Neural progenitor cell (in vitro differentiated cells): ENCODE measurements at regions not wholly inside any gene's neighbourhood (a gene's known extent, or its start where the extent isn't known, plus 50 kb on each side); places are given as distances from the start of the nearest gene placed in this dataset.

Experiments used
- DNase-seq: peaks from one replicate; pipeline ENCODE4 v3.0.0-alpha.2; 2016; ENCODE audit warnings: low spot score
- H2AFZ ChIP-seq: fragments of 200-600 bp; sonication (generic); replicated peaks from 2 replicates; pipeline ENCODE4 v1.6.1; 2016; ENCODE audit warnings: antibody characterized with exemption
- H3F3A ChIP-seq: fragments of 200-600 bp; sonication (generic); 2 replicates; pipeline ENCODE4 v1.6.1; 2016; ENCODE audit warnings: antibody characterized with exemption, low read depth
- H3K27ac ChIP-seq: fragments of 200-600 bp; sonication (generic); 2 replicates; pipeline ENCODE4 v1.5.1; 2016; ENCODE audit warnings: mild to moderate bottlenecking
- H3K27me3 ChIP-seq: fragments of 200-600 bp; sonication (generic); 2 replicates; pipeline ENCODE4 v1.6.1; 2016; ENCODE audit warnings: mild to moderate bottlenecking, moderate library complexity
- H3K36me3 ChIP-seq: fragments of 200-600 bp; sonication (generic); 2 replicates; pipeline ENCODE4 v1.5.1; 2016
- H3K4me1 ChIP-seq: fragments of 200-600 bp; sonication (generic); 2 replicates; pipeline ENCODE4 v1.6.1; 2016; ENCODE audit warnings: mixed run types
- H3K4me2 ChIP-seq: fragments of 200-600 bp; sonication (generic); 2 replicates; pipeline ENCODE4 v1.6.1; 2016
- H3K4me3 ChIP-seq: fragments of 200-600 bp; sonication (generic); 2 replicates; pipeline ENCODE4 v1.5.1; 2016
- H3K79me2 ChIP-seq: fragments of 200-600 bp; sonication (generic); 2 replicates; pipeline ENCODE4 v1.6.1; 2016; ENCODE audit warnings: low read depth
- H3K9ac ChIP-seq: fragments of 200-600 bp; sonication (generic); 2 replicates; pipeline ENCODE4 v1.6.1; 2016
- H3K9me3 ChIP-seq: fragments of 200-600 bp; sonication (generic); 2 replicates; pipeline ENCODE4 v1.5.1; 2016; ENCODE audit warnings: low read depth
- H4K20me1 ChIP-seq: fragments of 200-600 bp; sonication (generic); 2 replicates; pipeline ENCODE4 v1.6.1; 2016; ENCODE audit warnings: low read depth
- H3K27ac Mint-ChIP-seq: 3 replicates; pipeline ENCODE4 v1.8.0; 2021; ENCODE audit warnings: mixed read lengths
- H3K27me3 Mint-ChIP-seq: 2 replicates; pipeline ENCODE4 v1.8.0; 2022; ENCODE audit warnings: low read depth, mild to moderate bottlenecking, inconsistent platforms, moderate library complexity, mixed read lengths; ENCODE audit not compliant: insufficient read depth
- H3K36me3 Mint-ChIP-seq: 3 replicates; pipeline ENCODE4 v1.8.0; 2021; ENCODE audit warnings: mixed read lengths
- H3K4me1 Mint-ChIP-seq: 3 replicates; pipeline ENCODE4 v1.8.0; 2021; ENCODE audit warnings: mixed read lengths
- H3K4me3 Mint-ChIP-seq: 3 replicates; pipeline ENCODE4 v1.8.0; 2021; ENCODE audit warnings: mild to moderate bottlenecking, moderate library complexity, mixed read lengths
- H3K9me3 Mint-ChIP-seq: 3 replicates; pipeline ENCODE4 v1.8.0; 2020; ENCODE audit warnings: mixed read lengths
- CTCF ChIP-seq: fragments of 200-600 bp; sonication (generic); IDR thresholded peaks from 2 replicates; pipeline ENCODE4 v1.5.1; 2017; ENCODE audit warnings: antibody characterized with exemption, mild to moderate bottlenecking
- EZH2 ChIP-seq: fragments of 200-600 bp; sonication (generic); IDR thresholded peaks from 2 replicates; pipeline ENCODE4 v1.6.1; 2017; ENCODE audit warnings: antibody characterized with exemption, mild to moderate bottlenecking, moderate library complexity
- EZH2phosphoT487 ChIP-seq: fragments of 200-600 bp; sonication (generic); IDR thresholded peaks from 2 replicates; pipeline ENCODE4 v1.6.1; 2017; ENCODE audit warnings: antibody characterized with exemption

GRCh38 chr17:30590081-30590733 lies 113.0 kb downstream of the GOSR1 start:
- Histone ChIP-seq H3K9ac (no peak overlapping the region), H3K79me2 (no peaks in the 10 kb centered on the region), H3F3A (no peaks in the 10 kb centered on the region), H2AFZ (no peak overlapping the region), H3K4me2 (no peak overlapping the region), H3K4me1 (no peaks in the 10 kb centered on the region), H3K27me3 (no peaks in the 10 kb centered on the region), H3K9me3 (no peaks in the 10 kb centered on the region), H3K4me3 (no peak overlapping the region), H4K20me1 (no peaks in the 10 kb centered on the region), H3K27ac (no peak overlapping the region), H3K36me3 (no peaks in the 10 kb centered on the region)
- H3K36me3 Mint-ChIP-seq, result no peaks in the 10 kb centered on the region
- H3K27ac Mint-ChIP-seq, result no peak overlapping the region
- H3K9me3 Mint-ChIP-seq, result peaks cover 5% of the 10 kb centered on the region
- TF ChIP-seq EZH2phosphoT487 (no peak), CTCF (no peak), EZH2 (no peak)
- no peaks in the 10 kb centered on the region for H3K27me3 Mint-ChIP-seq
- no peak for DNase-seq
- no peak overlapping the region for H3K4me3 Mint-ChIP-seq
- H3K4me1 Mint-ChIP-seq, result peaks cover 9% of the 10 kb centered on the region

DNA sequence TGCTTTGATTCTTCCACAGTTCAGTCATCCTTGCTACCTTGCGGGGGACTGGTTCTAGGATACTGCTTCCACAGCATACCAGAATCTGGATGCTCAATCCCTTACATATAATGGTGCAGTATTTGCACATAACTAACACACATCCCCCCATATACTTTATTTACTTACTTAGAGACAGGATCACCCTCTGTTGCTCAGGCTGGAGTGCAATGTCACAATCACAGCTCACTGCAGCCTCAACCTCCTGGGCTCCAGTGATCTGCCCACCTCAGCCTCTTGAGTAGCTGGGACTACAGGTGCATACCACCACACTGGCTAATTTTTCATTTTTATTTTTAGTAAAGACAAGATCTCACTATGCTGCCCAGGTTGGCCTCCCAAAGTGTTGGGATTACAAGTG lies 112.2 kb downstream of the GOSR1 start:
- Histone ChIP-seq H3K4me1 (no peaks in the 10 kb centered on the region), H3K9me3 (no peaks in the 10 kb centered on the region), H3K27ac (no peak overlapping the region), H3K4me3 (no peak overlapping the region), H3K4me2 (no peak overlapping the region), H3K79me2 (no peaks in the 10 kb centered on the region), H3K9ac (no peak overlapping the region), H4K20me1 (no peaks in the 10 kb centered on the region), H2AFZ (no peak overlapping the region), H3K27me3 (no peaks in the 10 kb centered on the region), H3K36me3 (no peaks in the 10 kb centered on the region), H3F3A (no peaks in the 10 kb centered on the region)
- peaks cover 5% of the 10 kb centered on the region for H3K9me3 Mint-ChIP-seq
- H3K4me3 Mint-ChIP-seq, result no peak overlapping the region
- peaks cover 5% of the 10 kb centered on the region for H3K27me3 Mint-ChIP-seq
- TF ChIP-seq EZH2, result no peak
- TF ChIP-seq CTCF, result no peak
- TF ChIP-seq EZH2phosphoT487, result no peak
- H3K36me3 Mint-ChIP-seq, result no peaks in the 10 kb centered on the region
- DNase-seq, result no peak
- no peak overlapping the region for H3K27ac Mint-ChIP-seq
- peaks cover 2% of the 10 kb centered on the region for H3K4me1 Mint-ChIP-seq

GRCh38 chr17:30588798-30589247 lies 111.6 kb downstream of the GOSR1 start:
- Mint-ChIP-seq H3K36me3 (no peaks in the 10 kb centered on the region), H3K27ac (no peak overlapping the region), H3K9me3 (peaks cover 5% of the 10 kb centered on the region), H3K4me1 (no peaks in the 10 kb centered on the region), H3K27me3 (peaks cover 5% of the 10 kb centered on the region), H3K4me3 (no peak overlapping the region)
- no peaks in the 10 kb centered on the region for H3F3A ChIP-seq
- H3K4me1 ChIP-seq, result no peaks in the 10 kb centered on the region
- H3K27me3 ChIP-seq, result no peaks in the 10 kb centered on the region
- H2AFZ ChIP-seq, result no peak overlapping the region
- no peaks in the 10 kb centered on the region for H4K20me1 ChIP-seq
- no peak for TF ChIP-seq EZH2phosphoT487
- TF ChIP-seq EZH2, result no peak
- no peak for TF ChIP-seq CTCF
- no peak overlapping the region for H3K4me3 ChIP-seq
- H3K36me3 ChIP-seq, result no peaks in the 10 kb centered on the region
- H3K9ac ChIP-seq, result no peak overlapping the region
- H3K79me2 ChIP-seq, result no peaks in the 10 kb centered on the region
- no peak overlapping the region for H3K27ac ChIP-seq
- H3K9me3 ChIP-seq, result no peaks in the 10 kb centered on the region
- no peak overlapping the region for H3K4me2 ChIP-seq
- no peak for DNase-seq
